ENCODE measurements at regions not wholly inside any gene's neighbourhood (a gene's known extent, or its start where the extent isn't known, plus 50 kb on each side); places are given as distances from the start of the nearest gene placed in this dataset.

DNA sequence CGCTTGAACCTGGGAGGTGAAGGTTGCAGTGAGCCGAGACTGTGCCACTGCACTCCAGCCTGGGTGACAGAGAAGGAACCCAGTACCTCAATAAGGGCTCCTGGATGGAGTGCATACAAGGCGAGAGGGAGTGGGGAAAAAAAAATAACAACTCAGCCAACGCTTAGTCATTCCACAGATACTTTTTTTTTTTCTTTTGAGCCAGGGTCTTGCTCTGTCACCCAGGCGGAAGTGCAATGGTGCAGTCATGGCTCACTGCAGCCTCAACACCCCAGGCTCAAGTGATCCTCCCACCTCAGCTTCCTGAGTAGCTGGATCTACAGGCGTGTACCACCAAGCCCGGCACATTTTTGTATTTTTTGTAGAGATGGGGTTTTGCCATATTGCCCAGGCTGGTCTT is 59.5 kb upstream of the GGTA1 start:
- TF ChIP-seq, protein P1, sequence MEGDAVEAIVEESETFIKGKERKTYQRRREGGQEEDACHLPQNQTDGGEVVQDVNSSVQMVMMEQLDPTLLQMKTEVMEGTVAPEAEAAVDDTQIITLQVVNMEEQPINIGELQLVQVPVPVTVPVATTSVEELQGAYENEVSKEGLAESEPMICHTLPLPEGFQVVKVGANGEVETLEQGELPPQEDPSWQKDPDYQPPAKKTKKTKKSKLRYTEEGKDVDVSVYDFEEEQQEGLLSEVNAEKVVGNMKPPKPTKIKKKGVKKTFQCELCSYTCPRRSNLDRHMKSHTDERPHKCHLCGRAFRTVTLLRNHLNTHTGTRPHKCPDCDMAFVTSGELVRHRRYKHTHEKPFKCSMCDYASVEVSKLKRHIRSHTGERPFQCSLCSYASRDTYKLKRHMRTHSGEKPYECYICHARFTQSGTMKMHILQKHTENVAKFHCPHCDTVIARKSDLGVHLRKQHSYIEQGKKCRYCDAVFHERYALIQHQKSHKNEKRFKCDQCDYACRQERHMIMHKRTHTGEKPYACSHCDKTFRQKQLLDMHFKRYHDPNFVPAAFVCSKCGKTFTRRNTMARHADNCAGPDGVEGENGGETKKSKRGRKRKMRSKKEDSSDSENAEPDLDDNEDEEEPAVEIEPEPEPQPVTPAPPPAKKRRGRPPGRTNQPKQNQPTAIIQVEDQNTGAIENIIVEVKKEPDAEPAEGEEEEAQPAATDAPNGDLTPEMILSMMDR (IDR thresholded peaks at IDR 0.05), result no peak

DNA sequence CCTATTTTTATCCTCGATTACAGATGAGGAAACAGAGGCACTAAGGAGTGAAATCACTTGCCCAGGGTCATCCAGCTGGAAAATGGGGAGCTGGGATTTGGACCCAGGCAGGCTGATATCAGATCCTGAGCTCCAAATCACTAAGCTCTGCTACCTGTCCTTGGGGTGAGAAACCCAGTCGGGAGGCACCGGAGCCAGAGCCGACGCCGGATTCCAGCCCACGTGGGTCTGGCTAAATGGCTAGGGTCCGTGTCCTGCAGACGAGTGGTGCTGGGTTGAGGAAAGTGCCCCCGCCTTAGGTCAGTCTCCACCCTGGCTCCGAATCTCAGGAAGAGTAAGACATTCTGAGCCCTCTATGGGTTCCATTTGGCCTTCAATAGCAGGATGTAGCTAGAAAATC is 61.3 kb upstream of the GGTA1 start:
- TF ChIP-seq, protein P1 (IDR thresholded peaks at IDR 0.05), result no peak

DNA sequence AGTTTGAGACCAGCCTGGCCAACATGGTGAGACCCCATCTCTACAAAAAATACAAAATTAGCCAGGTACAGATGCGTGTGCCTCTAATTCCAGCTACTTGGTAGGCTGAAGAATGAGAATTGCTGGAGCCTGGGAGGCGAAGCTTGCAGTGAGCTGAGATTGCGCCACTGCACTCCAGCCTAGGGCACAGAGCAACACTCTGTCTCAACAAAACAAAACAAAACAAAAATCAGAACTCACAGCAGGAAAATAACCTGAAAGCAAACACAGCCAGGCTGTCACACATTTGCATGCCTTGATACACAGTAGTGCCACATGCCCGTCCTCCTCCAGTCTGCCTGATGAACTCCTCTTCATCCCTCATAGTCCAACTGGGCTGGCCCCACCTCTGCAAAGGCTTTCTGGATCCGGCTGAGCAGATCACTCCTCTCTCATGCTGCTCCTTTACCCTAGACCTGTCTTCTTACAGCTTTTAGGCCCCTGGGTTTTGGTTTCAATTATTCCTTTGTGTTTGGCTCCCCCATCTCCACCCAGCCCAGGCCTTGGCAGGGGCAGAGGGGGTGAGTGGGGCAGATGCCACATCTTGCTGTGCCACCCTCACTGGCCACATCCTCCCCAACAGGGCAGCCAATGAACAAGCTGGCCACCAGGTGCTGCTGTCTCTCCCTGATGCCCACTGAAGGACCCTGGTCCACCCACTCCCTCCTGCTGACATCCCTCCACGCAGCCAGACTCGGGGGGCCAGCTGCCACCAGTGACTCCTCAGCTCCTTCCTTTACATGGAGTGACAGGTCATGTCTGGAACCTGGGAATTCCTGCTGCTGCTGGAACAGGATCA is 62.0 kb upstream of the GGTA1 start:
- TF ChIP-seq, protein P1 (IDR thresholded peaks at IDR 0.05), result no peak

DNA sequence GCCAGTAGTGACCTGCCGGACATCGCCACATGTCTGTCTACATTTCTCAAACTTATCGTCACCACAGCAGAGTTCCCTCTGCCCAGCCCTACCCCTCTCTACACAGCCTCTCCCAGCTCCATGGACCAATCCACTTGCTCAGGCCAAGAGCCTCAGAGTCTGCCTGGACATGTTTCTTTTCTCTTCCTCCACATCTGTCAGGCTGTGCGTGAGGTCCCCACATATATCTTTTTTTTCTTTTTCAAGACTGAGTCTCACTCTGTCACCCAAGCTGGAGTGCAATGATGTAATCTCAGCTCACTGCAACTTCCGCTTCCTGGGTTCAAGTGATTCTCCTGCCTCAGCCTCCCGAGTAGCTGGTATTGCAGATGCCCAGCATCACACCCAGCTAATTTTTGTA is 62.7 kb upstream of the GGTA1 start:
- TF ChIP-seq, protein P1 (IDR thresholded peaks at IDR 0.05), result no peak

DNA sequence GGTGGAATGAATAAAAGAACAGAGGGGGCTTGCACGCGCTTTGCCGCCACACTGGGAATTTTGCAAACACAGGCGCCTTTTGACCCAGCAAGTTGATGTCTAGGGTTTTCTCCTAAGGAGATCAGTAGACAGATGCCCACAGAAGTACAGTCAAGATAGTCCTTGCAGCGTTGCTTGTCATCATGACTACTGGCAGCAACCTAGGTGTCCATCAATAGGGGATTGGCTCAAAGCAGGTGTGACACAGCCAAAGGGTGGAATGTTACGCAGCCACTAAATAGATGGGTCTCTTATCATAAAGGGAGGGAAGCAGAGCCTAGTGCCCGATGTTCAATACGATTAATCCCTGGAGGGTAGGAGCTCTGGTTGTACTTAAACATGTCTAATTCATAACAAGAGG is 63.8 kb upstream of the GGTA1 start:
- TF ChIP-seq, protein P1 (IDR thresholded peaks at IDR 0.05), result no peak

DNA sequence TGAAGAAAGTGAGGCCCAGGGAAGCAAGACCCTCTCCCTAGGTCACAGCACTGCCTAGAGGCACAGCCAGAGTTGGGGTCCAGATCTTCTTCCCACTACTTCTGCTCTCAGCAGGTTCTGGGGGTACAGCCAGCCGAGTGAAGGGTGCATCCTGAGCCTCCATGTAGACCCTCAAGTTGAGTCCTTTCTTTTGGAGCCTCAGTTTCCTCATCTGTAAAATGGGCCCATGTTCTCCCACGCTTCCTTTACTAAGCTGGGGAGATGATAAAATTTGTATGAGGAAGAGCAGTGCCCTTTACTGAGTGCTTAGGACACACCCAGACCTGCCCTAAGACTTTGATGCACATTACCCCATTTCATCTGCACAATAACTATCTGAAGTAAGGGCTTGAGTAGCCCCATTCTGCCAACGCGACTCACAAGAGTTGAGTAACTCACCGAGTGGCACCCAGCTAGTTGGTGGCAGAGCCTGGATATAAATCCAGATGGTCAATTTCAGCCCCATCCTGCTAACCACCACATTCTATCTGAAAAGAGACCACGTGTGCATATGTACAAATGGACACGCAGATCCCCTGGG is 64.3 kb upstream of the GGTA1 start:
- TF ChIP-seq, protein P1 (IDR thresholded peaks at IDR 0.05), result no peak

DNA sequence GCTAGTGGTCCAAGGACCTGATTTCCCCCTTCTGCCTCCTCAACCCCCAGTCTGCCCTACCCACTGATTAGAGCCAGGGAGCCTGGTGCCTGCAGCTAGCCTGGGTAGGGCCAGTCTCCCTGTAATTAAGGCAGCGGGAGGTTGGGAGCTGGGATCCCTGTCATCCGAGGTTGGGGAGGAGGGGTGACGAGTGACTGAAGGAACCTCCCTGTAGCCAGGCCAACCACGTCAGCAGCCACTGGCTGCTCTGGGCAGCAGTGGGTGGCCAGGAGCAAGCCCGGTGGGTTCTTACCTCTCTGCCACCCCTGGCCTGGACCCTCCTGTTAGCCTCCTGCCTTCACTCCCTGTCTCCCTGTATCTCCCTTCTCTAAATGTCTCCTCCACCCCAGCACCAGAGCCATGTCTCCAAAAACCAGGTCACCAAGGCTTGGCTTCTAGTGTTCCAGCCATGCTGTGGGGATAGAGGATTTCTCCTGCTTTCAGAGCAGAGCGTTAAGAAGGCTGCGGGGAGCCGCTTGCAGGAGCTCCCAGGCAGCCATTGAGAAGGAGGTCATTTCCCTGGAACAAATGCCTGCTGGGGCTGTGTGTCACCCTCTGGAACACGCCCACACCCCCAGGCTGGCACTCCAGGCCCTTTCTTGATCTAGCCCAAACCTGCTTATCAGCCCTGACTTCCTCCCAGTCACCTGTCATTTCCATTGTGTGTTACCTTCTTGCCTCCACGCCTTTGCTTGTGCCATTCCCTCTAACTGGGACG is 65.0 kb upstream of the GGTA1 start:
- TF ChIP-seq, protein P1 (IDR thresholded peaks at IDR 0.05), result no peak

Data from LNCAP (cell line).